Keratinocyte (primary cell): ENCODE measurements at regions not wholly inside any gene's neighbourhood (a gene's known extent, or its start where the extent isn't known, plus 50 kb on each side); places are given as distances from the start of the nearest gene placed in this dataset.

Experiments used
- DNase-seq: peaks from one replicate; pipeline ENCODE4 v3.0.0-alpha.2; 2011; ENCODE audit warnings: low read depth, missing footprints, low spot score
- FAIRE-seq: peaks from 2 replicates; lab custom pipeline; 2011; peaks lifted over from hg19 to GRCh38; lab: Jason Lieb, UNC
- H2AFZ ChIP-seq: 2 replicates; pipeline ENCODE4 v1.6.0; 2012; ENCODE audit warnings: low read length, control low read depth, inconsistent platforms; ENCODE audit not compliant: control insufficient read depth
- H3K27ac ChIP-seq: 2 replicates; pipeline ENCODE4 v1.5.1; 2011; ENCODE audit warnings: low read length; ENCODE audit not compliant: control insufficient read depth, insufficient read depth
- H3K27me3 ChIP-seq: 3 replicates; pipeline ENCODE4 v1.6.0; 2011; ENCODE audit warnings: low read length; ENCODE audit not compliant: control insufficient read depth, insufficient read depth; ENCODE audit errors: extremely low read depth
- H3K36me3 ChIP-seq, 2 experiments: 2 replicates in 1 of 2; 3 replicates in 1 of 2; pipeline ENCODE4 v1.5.1; 2011; ENCODE audit warnings: low read length in 2 of 2, mild to moderate bottlenecking in 1 of 2; ENCODE audit not compliant: control insufficient read depth in 2 of 2, insufficient read depth in 2 of 2; ENCODE audit errors: extremely low read depth in 1 of 2
- H3K4me1 ChIP-seq: 3 replicates; pipeline ENCODE4 v1.5.1; 2011; ENCODE audit warnings: low read length; ENCODE audit not compliant: control insufficient read depth, insufficient read depth; ENCODE audit errors: extremely low read depth
- H3K4me2 ChIP-seq: 3 replicates; pipeline ENCODE4 v1.6.0; 2011; ENCODE audit warnings: low read depth, low read length; ENCODE audit not compliant: control insufficient read depth, insufficient read depth; ENCODE audit errors: extremely low read depth
- H3K4me3 ChIP-seq, 3 experiments: fragments of 200-600 bp in 1 of 3; sonication (generic) in 1 of 3; 2 replicates in 2 of 3; 3 replicates in 1 of 3; pipeline ENCODE4 v1.5.1; 2011 to 2016; ENCODE audit warnings: low read length in 3 of 3, mild to moderate bottlenecking in 3 of 3, control low read depth in 2 of 3, inconsistent platforms in 1 of 3, low read depth in 1 of 3, mixed read lengths in 1 of 3, mixed run types in 1 of 3, moderate library complexity in 1 of 3; ENCODE audit not compliant: control insufficient read depth in 2 of 3, insufficient read depth in 2 of 3; ENCODE audit errors: extremely low read depth in 1 of 3
- H3K79me2 ChIP-seq: 2 replicates; pipeline ENCODE4 v1.6.0; 2012; ENCODE audit warnings: low read length; ENCODE audit not compliant: control insufficient read depth, insufficient read depth
- H3K9ac ChIP-seq: 3 replicates; pipeline ENCODE4 v1.6.0; 2011; ENCODE audit warnings: low read length; ENCODE audit not compliant: control insufficient read depth, insufficient read depth; ENCODE audit errors: extremely low read depth
- H3K9me1 ChIP-seq: 3 replicates; pipeline ENCODE4 v1.6.0; 2011; ENCODE audit warnings: low read length; ENCODE audit not compliant: control insufficient read depth, insufficient read depth; ENCODE audit errors: extremely low read depth
- H3K9me3 ChIP-seq: 2 replicates; pipeline ENCODE4 v1.5.1; 2012; ENCODE audit warnings: low read depth, low read length; ENCODE audit not compliant: control insufficient read depth
- H4K20me1 ChIP-seq: 3 replicates; pipeline ENCODE4 v1.6.0; 2011; ENCODE audit warnings: low read length; ENCODE audit not compliant: control insufficient read depth, insufficient read depth; ENCODE audit errors: extremely low read depth
- EZH2 ChIP-seq: IDR thresholded peaks from one replicate; pipeline ENCODE4 v1.6.1; 2012; ENCODE audit warnings: inconsistent platforms, mild to moderate bottlenecking, low read length, moderate library complexity
- dilution Hi-C: fragments of 300-500 bp; cut with MboI; formaldehyde crosslinking; loops from one replicate; pipeline ENCODE4 v1.7.0; 2020; ENCODE audit warnings: low sequenced_read_pairs; ENCODE audit not compliant: extremely low pct_ligation_motif_present
- TF ChIP-seq, protein P1 (sequence below), 3 experiments: IDR thresholded peaks in 1 of 3; conservative IDR thresholded peaks in 1 of 3; optimal IDR thresholded peaks in 1 of 3; 2 replicates in 2 of 3; 3 replicates in 1 of 3; pipeline versions ENCODE3 to v1.5.1; 2011; ENCODE audit warnings: low read length in 3 of 3, mild to moderate bottlenecking in 3 of 3, moderate library complexity in 2 of 3, control low read depth in 1 of 3, inconsistent platforms in 1 of 3; ENCODE audit not compliant: insufficient read depth in 2 of 3; ENCODE audit errors: extremely low read depth in 1 of 3

DNA sequence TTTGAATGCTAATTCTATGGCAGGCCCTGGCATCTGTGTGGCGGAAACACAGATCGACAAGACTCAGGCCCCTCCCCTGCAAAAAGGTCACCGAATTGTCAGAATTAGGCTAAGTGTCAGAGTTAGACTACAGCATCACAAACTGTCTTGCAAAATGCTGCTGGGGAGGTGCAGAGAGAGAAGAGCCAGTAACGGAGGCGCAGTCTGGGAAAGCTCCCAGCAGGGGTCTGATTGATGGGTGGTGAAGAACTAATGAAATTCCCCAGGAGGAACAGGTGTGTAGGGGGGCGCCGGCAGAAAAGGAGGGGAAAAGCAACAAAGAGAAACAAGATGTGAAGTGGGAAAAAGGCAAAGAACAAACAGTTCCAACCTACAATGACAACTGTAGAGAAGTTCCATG, 72.7 kb upstream of the TAMM41 start:
- Histone ChIP-seq H4K20me1 (no peaks in the 10 kb centered on the region), H3K4me3 (no peak overlapping the region), H3K27me3 (peaks cover 2% of the 10 kb centered on the region), H3K36me3 (no peaks in the 10 kb centered on the region), H3K9me1 (no peaks in the 10 kb centered on the region), H3K9ac (no peak overlapping the region), H3K4me2 (no peak overlapping the region), H3K4me1 (no peaks in the 10 kb centered on the region), H2AFZ (no peak overlapping the region), H3K27ac (no peak overlapping the region), H3K9me3 (no peaks in the 10 kb centered on the region), H3K79me2 (no peaks in the 10 kb centered on the region)
- TF ChIP-seq EZH2, result no peak
- TF ChIP-seq, protein P1, sequence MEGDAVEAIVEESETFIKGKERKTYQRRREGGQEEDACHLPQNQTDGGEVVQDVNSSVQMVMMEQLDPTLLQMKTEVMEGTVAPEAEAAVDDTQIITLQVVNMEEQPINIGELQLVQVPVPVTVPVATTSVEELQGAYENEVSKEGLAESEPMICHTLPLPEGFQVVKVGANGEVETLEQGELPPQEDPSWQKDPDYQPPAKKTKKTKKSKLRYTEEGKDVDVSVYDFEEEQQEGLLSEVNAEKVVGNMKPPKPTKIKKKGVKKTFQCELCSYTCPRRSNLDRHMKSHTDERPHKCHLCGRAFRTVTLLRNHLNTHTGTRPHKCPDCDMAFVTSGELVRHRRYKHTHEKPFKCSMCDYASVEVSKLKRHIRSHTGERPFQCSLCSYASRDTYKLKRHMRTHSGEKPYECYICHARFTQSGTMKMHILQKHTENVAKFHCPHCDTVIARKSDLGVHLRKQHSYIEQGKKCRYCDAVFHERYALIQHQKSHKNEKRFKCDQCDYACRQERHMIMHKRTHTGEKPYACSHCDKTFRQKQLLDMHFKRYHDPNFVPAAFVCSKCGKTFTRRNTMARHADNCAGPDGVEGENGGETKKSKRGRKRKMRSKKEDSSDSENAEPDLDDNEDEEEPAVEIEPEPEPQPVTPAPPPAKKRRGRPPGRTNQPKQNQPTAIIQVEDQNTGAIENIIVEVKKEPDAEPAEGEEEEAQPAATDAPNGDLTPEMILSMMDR (optimal IDR thresholded peaks at IDR 0.05 in 1 of 3, IDR thresholded peaks at IDR 0.05 in 1 of 3, conservative IDR thresholded peaks at IDR 0.05 in 1 of 3; ENCODE audit: extremely low read depth in 1 of 3, insufficient read depth in 2 of 3, low read length in 3 of 3), result no peak
- dilution Hi-C loops, result no loop called here
- no peak for FAIRE-seq
- DNase-seq, result no peak

DNA sequence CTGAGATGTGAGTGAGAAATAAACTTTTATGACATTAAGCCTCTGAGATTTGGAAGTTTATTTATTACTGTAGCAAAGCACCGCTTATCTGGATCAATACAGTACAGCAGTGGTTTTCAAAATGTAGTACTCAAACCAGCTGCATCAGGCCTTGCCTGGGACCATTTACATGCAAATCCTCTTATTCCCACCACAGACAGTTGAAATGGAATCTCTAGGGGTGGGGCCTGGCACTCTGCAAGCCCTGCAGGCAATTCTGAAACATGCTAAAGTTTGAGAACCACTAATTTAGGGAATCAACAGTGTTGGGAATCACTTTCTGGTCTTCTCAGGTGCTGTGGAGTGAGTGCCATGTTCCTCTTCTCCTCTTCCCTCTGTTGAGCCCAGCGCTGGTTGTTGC, 77.8 kb upstream of the TAMM41 start:
- Histone ChIP-seq H3K9me1 (no peaks in the 10 kb centered on the region), H3K36me3 (no peaks in the 10 kb centered on the region), H3K4me3 (no peak overlapping the region), H3K4me1 (no peaks in the 10 kb centered on the region), H3K9ac (no peak overlapping the region), H3K79me2 (no peaks in the 10 kb centered on the region), H3K27ac (no peak overlapping the region), H3K4me2 (no peak overlapping the region), H2AFZ (no peak overlapping the region), H3K9me3 (no peaks in the 10 kb centered on the region), H3K27me3 (peaks cover 5% of the 10 kb centered on the region), H4K20me1 (no peaks in the 10 kb centered on the region)
- no peak for TF ChIP-seq EZH2
- TF ChIP-seq, protein P1 (optimal IDR thresholded peaks at IDR 0.05 in 1 of 3, IDR thresholded peaks at IDR 0.05 in 1 of 3, conservative IDR thresholded peaks at IDR 0.05 in 1 of 3; ENCODE audit: extremely low read depth in 1 of 3, insufficient read depth in 2 of 3, low read length in 3 of 3), result no peak
- DNase-seq (no peak), FAIRE-seq (no peak)
- dilution Hi-C loops, result no loop called here
